ENCODE measurements at regions not wholly inside any gene's neighbourhood (a gene's known extent, or its start where the extent isn't known, plus 50 kb on each side); places are given as distances from the start of the nearest gene placed in this dataset.
"Not testable (repeated sequence)": the region's sequence is repeated elsewhere in the genome, so short reads cannot be mapped to it uniquely, and the experiment has no call there.

- DNase-seq = no peak
These were observed 118.4 kb upstream of the MED14 start for GRCh38 chrX:40853816-40854123.

- no peak for DNase-seq
These were observed 118.9 kb upstream of the MED14 start for GRCh38 chrX:40854242-40854641.

GRCh38 chrX:40855411-40855810 lies 120.1 kb upstream of the MED14 start:
- DNase-seq = peak; percentile 68

- no peak for DNase-seq
These were observed 120.7 kb upstream of the MED14 start for GRCh38 chrX:40855932-40856515.

GRCh38 chrX:40861952-40862554 lies 126.7 kb upstream of the MED14 start:
- DNase-seq = not testable (repeated sequence)

- not testable (repeated sequence) for DNase-seq
These were observed 127.9 kb upstream of the MED14 start for GRCh38 chrX:40863260-40863659.

- no peak for DNase-seq
These were observed 128.3 kb upstream of the MED14 start for GRCh38 chrX:40863671-40864070.

- no peak for DNase-seq
These were observed 129.6 kb upstream of the MED14 start for GRCh38 chrX:40864972-40865371.

- DNase-seq = no peak
These were observed 131.6 kb upstream of the MED14 start for GRCh38 chrX:40866893-40867292.

GRCh38 chrX:40867352-40867751 lies 132.0 kb upstream of the MED14 start:
- DNase-seq = no peak

- DNase-seq = no peak
These were observed 133.5 kb upstream of the MED14 start for GRCh38 chrX:40868868-40869267.

GRCh38 chrX:40870982-40871381 lies 135.6 kb upstream of the MED14 start:
- not testable (repeated sequence) for DNase-seq

GRCh38 chrX:40871385-40872082 lies 136.2 kb upstream of the MED14 start:
- DNase-seq = no peak

- DNase-seq = no peak
These were observed 137.0 kb upstream of the MED14 start for GRCh38 chrX:40872351-40872750.

- no peak for DNase-seq
These were observed 140.1 kb upstream of the MED14 start for GRCh38 chrX:40875476-40875875.

GRCh38 chrX:40877887-40878286 lies 142.5 kb upstream of the MED14 start:
- DNase-seq = no peak

GRCh38 chrX:40878766-40879165 lies 143.4 kb upstream of the MED14 start:
- no peak for DNase-seq

- DNase-seq = not testable (repeated sequence)
These were observed 143.8 kb upstream of the MED14 start for GRCh38 chrX:40879172-40879571.

- DNase-seq = no peak
These were observed 145.4 kb upstream of the MED14 start for GRCh38 chrX:40880712-40881111.

- no peak for DNase-seq
These were observed 147.8 kb upstream of the MED14 start for GRCh38 chrX:40883021-40883619.

GRCh38 chrX:40885989-40886388 lies 150.6 kb upstream of the MED14 start:
- no peak for DNase-seq

GRCh38 chrX:40887476-40887875 lies 152.1 kb upstream of the MED14 start:
- DNase-seq = no peak

GRCh38 chrX:40891798-40892197 lies 156.5 kb upstream of the MED14 start:
- no peak for DNase-seq

GRCh38 chrX:40893251-40893910 lies 158.0 kb upstream of the MED14 start:
- no peak for DNase-seq
